ENCODE measurements at regions not wholly inside any gene's neighbourhood (a gene's known extent, or its start where the extent isn't known, plus 50 kb on each side); places are given as distances from the start of the nearest gene placed in this dataset.

DNA sequence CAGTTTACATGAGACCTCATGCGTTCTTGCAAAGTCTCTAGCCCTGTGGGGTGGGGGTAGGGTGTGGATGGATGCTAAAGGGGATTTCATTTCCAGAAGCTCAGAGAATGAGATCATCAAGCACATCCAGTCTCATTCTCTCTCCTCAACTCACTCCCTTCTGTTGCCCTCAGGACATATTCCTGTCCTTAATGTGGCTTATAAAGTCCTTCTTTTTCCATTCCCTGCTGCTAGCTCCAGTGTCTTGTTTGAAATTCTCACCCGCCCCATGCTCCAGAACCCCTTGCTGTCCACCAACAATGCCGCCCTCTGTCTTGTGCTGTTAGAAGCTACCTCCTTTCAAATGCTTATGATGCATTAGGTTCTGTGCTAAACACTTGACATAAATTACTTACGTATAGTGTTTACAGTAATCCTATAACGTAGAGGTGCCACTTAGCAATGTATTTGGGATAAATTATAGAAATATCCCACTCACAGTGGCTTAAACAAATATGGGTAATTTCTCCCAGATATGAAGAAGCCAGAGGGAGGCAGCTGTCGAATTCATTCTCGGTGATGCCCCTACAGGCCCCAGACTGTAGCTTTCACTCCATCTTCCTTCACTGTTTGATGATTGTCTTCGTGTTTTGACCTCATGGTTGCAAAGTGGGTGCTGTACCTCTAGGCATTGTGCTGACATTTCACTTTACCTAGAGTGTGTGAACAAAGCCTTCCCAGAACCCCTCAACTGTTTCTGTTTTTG is 273.1 kb upstream of the TBL1XR1 start:
- Histone ChIP-seq H3K36me3 (ENCODE audit: insufficient read depth, low read length) (no peaks in the 10 kb centered on the region), H3K4me2 (ENCODE audit: insufficient read depth, low read length) (no peak overlapping the region), H3K27me3 (ENCODE audit: insufficient read depth, low read length) (no peaks in the 10 kb centered on the region), H2AFZ (ENCODE audit: low read length) (no peak overlapping the region), H3K4me3 (ENCODE audit: insufficient read depth, low read length) (no peak overlapping the region), H4K20me1 (ENCODE audit: insufficient read depth, low read length) (no peaks in the 10 kb centered on the region), H3K9me3 (ENCODE audit: low read depth, low read length) (no peaks in the 10 kb centered on the region), H3K27ac (ENCODE audit: low read depth, low read length) (no peak overlapping the region), H3K79me2 (ENCODE audit: insufficient read depth, low read length) (no peaks in the 10 kb centered on the region), H3K4me1 (ENCODE audit: insufficient read depth, low read length) (peaks cover 27% of the 10 kb centered on the region)
- TF ChIP-seq, protein P1, sequence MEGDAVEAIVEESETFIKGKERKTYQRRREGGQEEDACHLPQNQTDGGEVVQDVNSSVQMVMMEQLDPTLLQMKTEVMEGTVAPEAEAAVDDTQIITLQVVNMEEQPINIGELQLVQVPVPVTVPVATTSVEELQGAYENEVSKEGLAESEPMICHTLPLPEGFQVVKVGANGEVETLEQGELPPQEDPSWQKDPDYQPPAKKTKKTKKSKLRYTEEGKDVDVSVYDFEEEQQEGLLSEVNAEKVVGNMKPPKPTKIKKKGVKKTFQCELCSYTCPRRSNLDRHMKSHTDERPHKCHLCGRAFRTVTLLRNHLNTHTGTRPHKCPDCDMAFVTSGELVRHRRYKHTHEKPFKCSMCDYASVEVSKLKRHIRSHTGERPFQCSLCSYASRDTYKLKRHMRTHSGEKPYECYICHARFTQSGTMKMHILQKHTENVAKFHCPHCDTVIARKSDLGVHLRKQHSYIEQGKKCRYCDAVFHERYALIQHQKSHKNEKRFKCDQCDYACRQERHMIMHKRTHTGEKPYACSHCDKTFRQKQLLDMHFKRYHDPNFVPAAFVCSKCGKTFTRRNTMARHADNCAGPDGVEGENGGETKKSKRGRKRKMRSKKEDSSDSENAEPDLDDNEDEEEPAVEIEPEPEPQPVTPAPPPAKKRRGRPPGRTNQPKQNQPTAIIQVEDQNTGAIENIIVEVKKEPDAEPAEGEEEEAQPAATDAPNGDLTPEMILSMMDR (IDR thresholded peaks at IDR 0.05; ENCODE audit: extremely low read depth, low read depth, low read length), result no peak
- no peak for DNase-seq (ENCODE audit: insufficient read length, low spot score, missing footprints)

DNA sequence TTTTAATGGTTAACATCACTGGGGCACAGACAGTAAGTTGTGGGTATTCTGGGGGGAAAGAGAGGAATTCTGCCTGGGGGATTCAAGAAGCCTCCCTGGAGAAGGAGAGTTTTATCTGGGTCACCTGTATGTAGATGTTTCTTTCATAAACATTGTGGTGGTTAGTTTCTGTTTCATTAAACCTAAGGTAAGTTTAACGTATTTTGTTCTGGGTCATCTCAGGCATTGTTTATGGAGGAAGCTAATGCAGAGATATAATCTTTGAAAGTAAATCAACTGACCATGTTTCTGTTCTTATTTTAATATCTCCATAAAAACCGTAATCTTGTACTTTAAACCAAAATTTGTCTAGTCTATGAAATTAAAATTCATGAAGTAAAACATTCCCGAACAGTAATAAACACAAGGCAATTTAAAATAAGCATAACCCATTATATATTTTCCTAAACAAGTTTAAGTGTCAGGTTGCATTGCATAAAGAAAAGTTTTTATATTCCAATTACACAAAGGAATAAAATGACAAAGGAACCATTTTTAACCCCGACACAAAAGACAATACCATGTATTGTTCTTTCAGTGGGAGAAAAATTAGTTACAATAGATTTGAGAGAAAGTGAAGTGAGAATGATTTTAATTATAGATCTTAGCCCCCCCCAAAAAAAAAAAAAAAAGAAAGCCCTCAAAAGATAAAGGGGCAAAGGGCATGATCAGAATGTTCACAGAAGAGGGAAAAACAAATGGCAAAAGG is 274.6 kb upstream of the TBL1XR1 start:
- TF ChIP-seq, protein P1 (IDR thresholded peaks at IDR 0.05; ENCODE audit: extremely low read depth, low read depth, low read length), result no peak
- H3K4me3 ChIP-seq (ENCODE audit: insufficient read depth, low read length), result no peak overlapping the region
- no peaks in the 10 kb centered on the region for H3K9me3 ChIP-seq (ENCODE audit: low read depth, low read length)
- H3K27me3 ChIP-seq (ENCODE audit: insufficient read depth, low read length), result no peaks in the 10 kb centered on the region
- no peak overlapping the region for H3K4me2 ChIP-seq (ENCODE audit: insufficient read depth, low read length)
- no peak for DNase-seq (ENCODE audit: insufficient read length, low spot score, missing footprints)
- H3K79me2 ChIP-seq (ENCODE audit: insufficient read depth, low read length), result no peaks in the 10 kb centered on the region
- no peak overlapping the region for H3K27ac ChIP-seq (ENCODE audit: low read depth, low read length)
- H4K20me1 ChIP-seq (ENCODE audit: insufficient read depth, low read length), result no peaks in the 10 kb centered on the region
- H3K36me3 ChIP-seq (ENCODE audit: insufficient read depth, low read length), result no peaks in the 10 kb centered on the region
- H2AFZ ChIP-seq (ENCODE audit: low read length), result no peak overlapping the region
- peaks cover 27% of the 10 kb centered on the region for H3K4me1 ChIP-seq (ENCODE audit: insufficient read depth, low read length)

DNA sequence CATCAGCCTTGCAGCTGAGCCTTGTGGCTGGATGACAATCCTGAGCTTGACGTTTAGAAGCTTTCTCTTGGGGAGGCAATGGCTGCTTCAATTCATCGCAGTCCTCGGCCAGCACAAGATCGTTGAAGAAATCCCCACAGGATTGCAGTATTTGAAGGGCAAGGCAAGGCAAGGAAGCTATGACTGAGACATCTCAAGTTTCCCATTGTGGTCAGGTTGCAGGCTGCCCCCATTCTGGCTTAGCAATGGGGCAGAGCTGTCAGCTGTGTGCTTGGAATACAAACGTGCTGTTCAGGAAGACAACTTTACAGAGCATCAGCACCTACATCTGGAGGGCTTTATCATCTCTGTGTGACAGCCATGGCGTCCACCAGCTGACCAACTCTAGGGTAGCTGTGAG is 275.9 kb upstream of the TBL1XR1 start:
- peak overlapping the region; percentile 64 for H3K4me2 ChIP-seq (ENCODE audit: insufficient read depth, low read length)
- no peaks in the 10 kb centered on the region for H3K79me2 ChIP-seq (ENCODE audit: insufficient read depth, low read length)
- peaks cover 25% of the 10 kb centered on the region for H3K4me1 ChIP-seq (ENCODE audit: insufficient read depth, low read length)
- peak overlapping the region; percentile 24 for H3K27ac ChIP-seq (ENCODE audit: low read depth, low read length)
- TF ChIP-seq, protein P1 (IDR thresholded peaks at IDR 0.05; ENCODE audit: extremely low read depth, low read depth, low read length), result no peak
- DNase-seq (ENCODE audit: insufficient read length, low spot score, missing footprints), result peak; percentile 71
- H3K36me3 ChIP-seq (ENCODE audit: insufficient read depth, low read length), result no peaks in the 10 kb centered on the region
- no peaks in the 10 kb centered on the region for H3K27me3 ChIP-seq (ENCODE audit: insufficient read depth, low read length)
- no peaks in the 10 kb centered on the region for H3K9me3 ChIP-seq (ENCODE audit: low read depth, low read length)
- H2AFZ ChIP-seq (ENCODE audit: low read length), result peak overlapping the region; percentile 72
- no peak overlapping the region for H3K4me3 ChIP-seq (ENCODE audit: insufficient read depth, low read length)
- no peaks in the 10 kb centered on the region for H4K20me1 ChIP-seq (ENCODE audit: insufficient read depth, low read length)

DNA sequence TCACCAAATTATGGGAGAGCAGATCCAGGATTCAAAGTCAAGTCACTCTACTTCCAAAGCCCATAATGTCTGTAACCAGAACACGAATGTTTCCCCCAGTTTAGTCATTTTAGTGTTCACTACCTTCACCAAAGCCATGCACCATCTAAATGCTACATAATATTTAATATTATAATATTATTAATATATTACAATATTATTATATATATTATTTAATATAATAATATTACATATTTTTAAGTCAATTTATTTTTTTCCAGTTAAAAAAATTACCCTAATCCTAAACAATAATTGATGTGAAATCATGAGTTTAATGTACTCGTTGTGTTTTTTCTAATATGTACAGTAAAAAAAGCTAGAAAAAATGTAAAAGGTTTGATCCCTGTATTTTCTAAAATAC is 276.6 kb upstream of the TBL1XR1 start:
- Histone ChIP-seq H4K20me1 (ENCODE audit: insufficient read depth, low read length) (no peaks in the 10 kb centered on the region), H3K4me2 (ENCODE audit: insufficient read depth, low read length) (no peak overlapping the region), H3K4me3 (ENCODE audit: insufficient read depth, low read length) (no peak overlapping the region), H2AFZ (ENCODE audit: low read length) (no peak overlapping the region), H3K79me2 (ENCODE audit: insufficient read depth, low read length) (no peaks in the 10 kb centered on the region), H3K9me3 (ENCODE audit: low read depth, low read length) (no peaks in the 10 kb centered on the region), H3K36me3 (ENCODE audit: insufficient read depth, low read length) (no peaks in the 10 kb centered on the region), H3K27ac (ENCODE audit: low read depth, low read length) (no peak overlapping the region), H3K4me1 (ENCODE audit: insufficient read depth, low read length) (peaks cover 18% of the 10 kb centered on the region), H3K27me3 (ENCODE audit: insufficient read depth, low read length) (no peaks in the 10 kb centered on the region)
- no peak for DNase-seq (ENCODE audit: insufficient read length, low spot score, missing footprints)
- TF ChIP-seq, protein P1 (IDR thresholded peaks at IDR 0.05; ENCODE audit: extremely low read depth, low read depth, low read length), result no peak

All from osteoblast (primary cell).